A549 (cell line): ENCODE measurements at regions not wholly inside any gene's neighbourhood (a gene's known extent, or its start where the extent isn't known, plus 50 kb on each side); places are given as distances from the start of the nearest gene placed in this dataset.

ENCODE experiments used
- ATAC-seq, 2 experiments: fragments of 200-7000 bp in 1 of 2; fragments of >200 bp in 1 of 2; cut with Nextera tagmentation in 1 of 2; cut with Tn5 transposase in 1 of 2; 3 replicates each; pipeline versions ENCODE4 v1.8.0 to v1.9.1; 2018 to 2020; ENCODE audit warnings: mild to moderate bottlenecking in 1 of 2, moderate library complexity in 1 of 2
- CTCF ChIA-PET: fragments of 300-600 bp; sonication (Branson Sonifier 250); formaldehyde crosslinking; extraction: SDS; loops from one replicate; lab custom pipeline; 2021; ENCODE audit warnings: antibody characterized with exemption, inconsistent platforms; lab: Yijun Ruan, JAX
- POLR2A ChIA-PET: fragments of 350-600 bp; formaldehyde crosslinking; extraction: SDS; loops from one replicate; lab custom pipeline; 2021; ENCODE audit warnings: antibody characterized with exemption, inconsistent platforms; lab: Yijun Ruan, JAX
- DNase-seq, 2 experiments: peaks; one replicate each; pipeline versions ENCODE4 v3.0.0 to v3.0.0-alpha.2; 2011 to 2016; ENCODE audit warnings: low read depth in 1 of 2, low spot score in 1 of 2
- FAIRE-seq: peaks from 2 replicates; lab custom pipeline; 2011; peaks lifted over from hg19 to GRCh38; lab: Jason Lieb, UNC
- H3K27ac ChIP-seq, 2 experiments: fragments of >200 bp; sonication (Bioruptor Twin); formaldehyde crosslinking; 3 replicates each; pipeline ENCODE4 v1.5.1; 2016 to 2017
- H3K4me1 ChIP-seq: fragments of >200 bp; sonication (Bioruptor Twin); formaldehyde crosslinking; 3 replicates; pipeline ENCODE4 v1.6.1; 2016
- H3K4me2 ChIP-seq: fragments of >200 bp; sonication (Bioruptor Twin); formaldehyde crosslinking; 3 replicates; pipeline ENCODE4 v1.6.1; 2016
- H3K4me3 ChIP-seq: fragments of >200 bp; sonication (Bioruptor Twin); formaldehyde crosslinking; 3 replicates; pipeline ENCODE4 v1.5.1; 2016
- H3K9me3 ChIP-seq: fragments of >200 bp; sonication (Bioruptor Twin); formaldehyde crosslinking; 3 replicates; pipeline ENCODE4 v1.6.1; 2016
- BHLHE40 ChIP-seq: IDR thresholded peaks from 2 replicates; pipeline ENCODE4 v1.6.1; 2012; ENCODE audit warnings: low read depth, low read length, inconsistent platforms
- CEBPB ChIP-seq, 2 experiments: fragments of >200 bp in 1 of 2; sonication (Bioruptor Twin) in 1 of 2; formaldehyde crosslinking in 1 of 2; IDR thresholded peaks; 2 replicates each; pipeline ENCODE4 v1.6.1; 2012 to 2016
- CHD2 ChIP-seq: fragments of 150-350 bp; IDR thresholded peaks from 2 replicates; pipeline ENCODE4 v1.6.1; 2014; ENCODE audit warnings: low read length; ENCODE audit not compliant: partially characterized antibody
- EHMT2 ChIP-seq: fragments of 200-600 bp; sonication (generic); IDR thresholded peaks from 2 replicates; pipeline ENCODE4 v1.6.1; 2016; ENCODE audit warnings: antibody characterized with exemption, low read depth, mild to moderate bottlenecking, moderate library complexity
- EP300 ChIP-seq, 2 experiments: fragments of >200 bp; sonication (Bioruptor Twin); formaldehyde crosslinking; IDR thresholded peaks; 2 replicates in 1 of 2; 3 replicates in 1 of 2; pipeline ENCODE4 v1.6.1; 2016 to 2017
- GATA3 ChIP-seq: IDR thresholded peaks from 2 replicates; pipeline ENCODE4 v1.6.1; 2012; ENCODE audit warnings: borderline replicate concordance
- HEYL ChIP-seq: fragments of 250-450 bp; sonication (Bioruptor Pico); IDR thresholded peaks from 2 replicates; pipeline ENCODE4 v1.8.0; 2021; ENCODE audit warnings: mild to moderate bottlenecking, moderate library complexity
- JUNB ChIP-seq: fragments of >200 bp; sonication (Bioruptor Twin); formaldehyde crosslinking; IDR thresholded peaks from 2 replicates; pipeline ENCODE4 v1.6.1; 2016
- KDM1A ChIP-seq: fragments of 200-600 bp; sonication (generic); IDR thresholded peaks from 2 replicates; pipeline ENCODE4 v1.6.1; 2016; ENCODE audit warnings: low read depth, mild to moderate bottlenecking
- KDM5A ChIP-seq: fragments of 200-600 bp; sonication (generic); IDR thresholded peaks from 2 replicates; pipeline ENCODE4 v1.6.1; 2016; ENCODE audit warnings: antibody characterized with exemption, mild to moderate bottlenecking
- NR3C1 ChIP-seq: fragments of >200 bp; sonication (Bioruptor Twin); formaldehyde crosslinking; IDR thresholded peaks from 3 replicates; pipeline ENCODE4 v1.6.1; 2017
- POLR2A ChIP-seq: IDR thresholded peaks from 2 replicates; pipeline ENCODE4 v1.6.1; 2012; ENCODE audit warnings: mild to moderate bottlenecking, low read length
- RAD21 ChIP-seq, 2 experiments: fragments of >200 bp in 1 of 2; sonication (Bioruptor Twin) in 1 of 2; formaldehyde crosslinking in 1 of 2; IDR thresholded peaks in 1 of 2; conservative IDR thresholded peaks in 1 of 2; 2 replicates in 1 of 2; 3 replicates in 1 of 2; pipeline ENCODE4 v1.6.1; 2012 to 2018; ENCODE audit warnings: inconsistent platforms in 1 of 2
- RARB ChIP-seq: fragments of 250-450 bp; sonication (Bioruptor Pico); IDR thresholded peaks from 2 replicates; pipeline ENCODE4 v1.8.0; 2021; ENCODE audit warnings: mild to moderate bottlenecking, moderate library complexity
- SMC3 ChIP-seq: fragments of >200 bp; sonication (Bioruptor Twin); formaldehyde crosslinking; IDR thresholded peaks from 3 replicates; pipeline ENCODE4 v1.6.1; 2018; ENCODE audit warnings: inconsistent platforms
- SREBF2 ChIP-seq: fragments of 450-650 bp; IDR thresholded peaks from 2 replicates; pipeline ENCODE4 v1.6.1; 2014; ENCODE audit warnings: mild to moderate bottlenecking, moderate library complexity
- TFCP2L1 ChIP-seq: fragments of 250-450 bp; sonication (Bioruptor Pico); IDR thresholded peaks from 2 replicates; pipeline ENCODE4 v1.5.0; 2021; ENCODE audit warnings: mild to moderate bottlenecking
- TP53 ChIP-seq: fragments of 250-450 bp; sonication (Bioruptor Pico); IDR thresholded peaks from 2 replicates; pipeline ENCODE4 v1.5.0; 2021; ENCODE audit warnings: mild to moderate bottlenecking, moderate library complexity
- ZC3H11A ChIP-seq: fragments of 450-650 bp; IDR thresholded peaks from 2 replicates; pipeline ENCODE4 v1.6.1; 2014; ENCODE audit warnings: antibody characterized with exemption, mild to moderate bottlenecking
- WGBS: methylation state at CpG from one replicate; pipeline ENCODE4 v1.1.6; 2017; ENCODE audit errors: missing lambda C conversion rate; 5-methylcytosine and 5-hydroxymethylcytosine counted together
- TF ChIP-seq, protein P1 (sequence below): fragments of 450-650 bp; IDR thresholded peaks from 2 replicates; pipeline ENCODE4 v1.6.1; 2014; ENCODE audit warnings: antibody characterized with exemption
- TF ChIP-seq, protein P2 (sequence below): fragments of 250-450 bp; sonication (Bioruptor Pico); IDR thresholded peaks from 2 replicates; pipeline ENCODE4 v1.5.0; 2021; ENCODE audit warnings: mild to moderate bottlenecking, moderate library complexity, borderline replicate concordance
- TF ChIP-seq, protein P3 (sequence below): fragments of 200-600 bp; sonication (generic); IDR thresholded peaks from 2 replicates; pipeline ENCODE4 v1.6.1; 2016; ENCODE audit warnings: antibody characterized with exemption, mild to moderate bottlenecking, moderate library complexity
- TF ChIP-seq, protein P4 (sequence below): fragments of 250-450 bp; sonication (Bioruptor Pico); IDR thresholded peaks from 2 replicates; pipeline ENCODE4 v1.5.0; 2020; ENCODE audit warnings: low read depth, mild to moderate bottlenecking, moderate library complexity
- TF ChIP-seq, protein P5 (sequence below): fragments of >200 bp; sonication (Bioruptor Twin); formaldehyde crosslinking; IDR thresholded peaks from 2 replicates; pipeline ENCODE4 v1.6.1; 2016
- TF ChIP-seq, protein P6 (sequence below): fragments of 150-350 bp; IDR thresholded peaks from 2 replicates; pipeline ENCODE4 v1.6.1; 2014; ENCODE audit warnings: low read depth, mild to moderate bottlenecking, low read length
- TF ChIP-seq, protein P7 (sequence below): fragments of >200 bp; sonication (Bioruptor Twin); formaldehyde crosslinking; IDR thresholded peaks from 3 replicates; pipeline ENCODE4 v1.6.1; 2016

DNA sequence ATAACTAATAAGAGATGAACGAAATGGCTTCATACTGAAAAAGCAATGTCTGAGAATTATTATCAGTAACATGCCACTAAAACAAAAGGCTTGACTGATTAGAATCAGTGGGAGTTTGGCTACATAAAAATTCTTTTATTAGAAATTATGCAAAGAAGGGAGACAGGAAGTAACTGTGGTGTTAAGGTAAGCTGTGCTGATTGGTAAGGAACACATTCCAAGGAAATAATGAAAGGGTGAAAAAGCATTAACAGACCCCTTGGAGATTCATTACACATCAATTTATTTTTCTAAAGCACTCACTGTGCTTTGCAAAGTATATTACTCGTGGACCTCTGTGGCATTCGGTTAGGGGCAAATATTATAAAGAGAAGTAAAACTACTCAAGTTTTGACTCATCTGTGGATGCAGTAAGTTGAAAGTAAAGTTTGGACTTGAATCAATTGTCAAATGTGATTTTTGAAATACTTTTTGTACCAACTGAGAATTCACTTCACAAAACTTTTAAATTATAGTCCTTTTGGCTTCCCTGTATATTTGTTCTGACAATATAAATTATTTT lies 176.1 kb upstream of the ZPLD1 start:
- 30% methylated on average over 3 of the region's 3 CpGs for WGBS
- CTCF ChIA-PET: no interaction called here
- Histone ChIP-seq H3K9me3 (no peaks in the 10 kb centered on the region), H3K4me1 (no peaks in the 10 kb centered on the region), H3K4me2 (no peak overlapping the region)
- no peak for ATAC-seq
- POLR2A ChIA-PET: no interaction called here
- TF ChIP-seq, protein P1, sequence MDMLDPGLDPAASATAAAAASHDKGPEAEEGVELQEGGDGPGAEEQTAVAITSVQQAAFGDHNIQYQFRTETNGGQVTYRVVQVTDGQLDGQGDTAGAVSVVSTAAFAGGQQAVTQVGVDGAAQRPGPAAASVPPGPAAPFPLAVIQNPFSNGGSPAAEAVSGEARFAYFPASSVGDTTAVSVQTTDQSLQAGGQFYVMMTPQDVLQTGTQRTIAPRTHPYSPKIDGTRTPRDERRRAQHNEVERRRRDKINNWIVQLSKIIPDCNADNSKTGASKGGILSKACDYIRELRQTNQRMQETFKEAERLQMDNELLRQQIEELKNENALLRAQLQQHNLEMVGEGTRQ: no peak
- no peak for TF ChIP-seq POLR2A
- TF ChIP-seq, protein P2, sequence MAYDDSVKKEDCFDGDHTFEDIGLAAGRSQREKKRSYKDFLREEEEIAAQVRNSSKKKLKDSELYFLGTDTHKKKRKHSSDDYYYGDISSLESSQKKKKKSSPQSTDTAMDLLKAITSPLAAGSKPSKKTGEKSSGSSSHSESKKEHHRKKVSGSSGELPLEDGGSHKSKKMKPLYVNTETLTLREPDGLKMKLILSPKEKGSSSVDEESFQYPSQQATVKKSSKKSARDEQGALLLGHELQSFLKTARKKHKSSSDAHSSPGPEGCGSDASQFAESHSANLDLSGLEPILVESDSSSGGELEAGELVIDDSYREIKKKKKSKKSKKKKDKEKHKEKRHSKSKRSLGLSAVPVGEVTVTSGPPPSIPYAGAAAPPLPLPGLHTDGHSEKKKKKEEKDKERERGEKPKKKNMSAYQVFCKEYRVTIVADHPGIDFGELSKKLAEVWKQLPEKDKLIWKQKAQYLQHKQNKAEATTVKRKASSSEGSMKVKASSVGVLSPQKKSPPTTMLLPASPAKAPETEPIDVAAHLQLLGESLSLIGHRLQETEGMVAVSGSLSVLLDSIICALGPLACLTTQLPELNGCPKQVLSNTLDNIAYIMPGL (CRISPR knock-in tag): no peak
- no peak for TF ChIP-seq CEBPB (IDR thresholded peaks at IDR 0.05)
- TF ChIP-seq KDM5A: no peak
- no peak for TF ChIP-seq RAD21 (conservative IDR thresholded peaks at IDR 0.05 in 1 of 2, IDR thresholded peaks at IDR 0.05 in 1 of 2)
- TF ChIP-seq, protein P3, sequence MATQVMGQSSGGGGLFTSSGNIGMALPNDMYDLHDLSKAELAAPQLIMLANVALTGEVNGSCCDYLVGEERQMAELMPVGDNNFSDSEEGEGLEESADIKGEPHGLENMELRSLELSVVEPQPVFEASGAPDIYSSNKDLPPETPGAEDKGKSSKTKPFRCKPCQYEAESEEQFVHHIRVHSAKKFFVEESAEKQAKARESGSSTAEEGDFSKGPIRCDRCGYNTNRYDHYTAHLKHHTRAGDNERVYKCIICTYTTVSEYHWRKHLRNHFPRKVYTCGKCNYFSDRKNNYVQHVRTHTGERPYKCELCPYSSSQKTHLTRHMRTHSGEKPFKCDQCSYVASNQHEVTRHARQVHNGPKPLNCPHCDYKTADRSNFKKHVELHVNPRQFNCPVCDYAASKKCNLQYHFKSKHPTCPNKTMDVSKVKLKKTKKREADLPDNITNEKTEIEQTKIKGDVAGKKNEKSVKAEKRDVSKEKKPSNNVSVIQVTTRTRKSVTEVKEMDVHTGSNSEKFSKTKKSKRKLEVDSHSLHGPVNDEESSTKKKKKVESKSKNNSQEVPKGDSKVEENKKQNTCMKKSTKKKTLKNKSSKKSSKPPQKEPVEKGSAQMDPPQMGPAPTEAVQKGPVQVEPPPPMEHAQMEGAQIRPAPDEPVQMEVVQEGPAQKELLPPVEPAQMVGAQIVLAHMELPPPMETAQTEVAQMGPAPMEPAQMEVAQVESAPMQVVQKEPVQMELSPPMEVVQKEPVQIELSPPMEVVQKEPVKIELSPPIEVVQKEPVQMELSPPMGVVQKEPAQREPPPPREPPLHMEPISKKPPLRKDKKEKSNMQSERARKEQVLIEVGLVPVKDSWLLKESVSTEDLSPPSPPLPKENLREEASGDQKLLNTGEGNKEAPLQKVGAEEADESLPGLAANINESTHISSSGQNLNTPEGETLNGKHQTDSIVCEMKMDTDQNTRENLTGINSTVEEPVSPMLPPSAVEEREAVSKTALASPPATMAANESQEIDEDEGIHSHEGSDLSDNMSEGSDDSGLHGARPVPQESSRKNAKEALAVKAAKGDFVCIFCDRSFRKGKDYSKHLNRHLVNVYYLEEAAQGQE: no peak
- TF ChIP-seq KDM1A: no peak
- no peak for TF ChIP-seq GATA3
- TF ChIP-seq, protein P4, sequence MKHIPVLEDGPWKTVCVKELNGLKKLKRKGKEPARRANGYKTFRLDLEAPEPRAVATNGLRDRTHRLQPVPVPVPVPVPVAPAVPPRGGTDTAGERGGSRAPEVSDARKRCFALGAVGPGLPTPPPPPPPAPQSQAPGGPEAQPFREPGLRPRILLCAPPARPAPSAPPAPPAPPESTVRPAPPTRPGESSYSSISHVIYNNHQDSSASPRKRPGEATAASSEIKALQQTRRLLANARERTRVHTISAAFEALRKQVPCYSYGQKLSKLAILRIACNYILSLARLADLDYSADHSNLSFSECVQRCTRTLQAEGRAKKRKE: no peak
- TF ChIP-seq NR3C1: no peak
- TF ChIP-seq, all 56 proteins: peak for 0
- no peak overlapping the region for H3K4me3 ChIP-seq
- no peak for FAIRE-seq
- no peak for DNase-seq
- H3K27ac ChIP-seq: no peak overlapping the region

DNA sequence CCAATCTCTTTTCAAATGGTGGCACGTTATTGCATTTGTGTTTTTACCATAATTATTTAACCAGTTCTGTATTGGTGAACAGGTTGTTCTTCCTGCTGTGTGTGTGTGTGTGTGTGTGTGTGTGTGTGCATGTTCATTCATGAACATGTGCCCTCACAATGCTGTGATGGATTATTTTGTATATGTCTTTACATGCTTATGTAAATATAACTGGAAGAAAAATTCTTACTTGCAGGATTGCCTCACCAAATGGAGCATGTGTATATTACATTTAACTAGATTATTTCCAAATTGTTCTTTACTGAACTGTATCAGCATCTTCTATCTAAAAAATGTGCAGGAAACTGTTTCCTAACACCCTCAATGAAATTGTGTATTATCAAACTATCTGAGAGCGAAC lies 175.2 kb upstream of the ZPLD1 start:
- H3K4me1 ChIP-seq: no peaks in the 10 kb centered on the region
- H3K4me2 ChIP-seq: no peak overlapping the region
- no peak for DNase-seq
- WGBS: 37% methylated on average over 2 of the region's 2 CpGs
- no peak for ATAC-seq
- ChIA-PET POLR2A (no interaction called here), CTCF (no interaction called here)
- FAIRE-seq: no peak
- no peak overlapping the region for H3K27ac ChIP-seq
- TF ChIP-seq RARB (CRISPR knock-in tag) (no peak), KDM5A (no peak), SREBF2 (no peak), ZC3H11A (no peak), EHMT2 (no peak), SMC3 (no peak), EP300 (IDR thresholded peaks at IDR 0.05) (no peak), TFCP2L1 (CRISPR knock-in tag) (no peak), CHD2 (no peak), TP53 (CRISPR knock-in tag) (no peak), JUNB (no peak), BHLHE40 (no peak), HEYL (CRISPR knock-in tag) (no peak), CEBPB (IDR thresholded peaks at IDR 0.05) (no peak)
- TF ChIP-seq, protein P5, sequence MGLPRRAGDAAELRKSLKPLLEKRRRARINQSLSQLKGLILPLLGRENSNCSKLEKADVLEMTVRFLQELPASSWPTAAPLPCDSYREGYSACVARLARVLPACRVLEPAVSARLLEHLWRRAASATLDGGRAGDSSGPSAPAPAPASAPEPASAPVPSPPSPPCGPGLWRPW: no peak
- TF ChIP-seq, protein P6, sequence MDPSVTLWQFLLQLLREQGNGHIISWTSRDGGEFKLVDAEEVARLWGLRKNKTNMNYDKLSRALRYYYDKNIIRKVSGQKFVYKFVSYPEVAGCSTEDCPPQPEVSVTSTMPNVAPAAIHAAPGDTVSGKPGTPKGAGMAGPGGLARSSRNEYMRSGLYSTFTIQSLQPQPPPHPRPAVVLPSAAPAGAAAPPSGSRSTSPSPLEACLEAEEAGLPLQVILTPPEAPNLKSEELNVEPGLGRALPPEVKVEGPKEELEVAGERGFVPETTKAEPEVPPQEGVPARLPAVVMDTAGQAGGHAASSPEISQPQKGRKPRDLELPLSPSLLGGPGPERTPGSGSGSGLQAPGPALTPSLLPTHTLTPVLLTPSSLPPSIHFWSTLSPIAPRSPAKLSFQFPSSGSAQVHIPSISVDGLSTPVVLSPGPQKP: no peak
- TF ChIP-seq, protein P7, sequence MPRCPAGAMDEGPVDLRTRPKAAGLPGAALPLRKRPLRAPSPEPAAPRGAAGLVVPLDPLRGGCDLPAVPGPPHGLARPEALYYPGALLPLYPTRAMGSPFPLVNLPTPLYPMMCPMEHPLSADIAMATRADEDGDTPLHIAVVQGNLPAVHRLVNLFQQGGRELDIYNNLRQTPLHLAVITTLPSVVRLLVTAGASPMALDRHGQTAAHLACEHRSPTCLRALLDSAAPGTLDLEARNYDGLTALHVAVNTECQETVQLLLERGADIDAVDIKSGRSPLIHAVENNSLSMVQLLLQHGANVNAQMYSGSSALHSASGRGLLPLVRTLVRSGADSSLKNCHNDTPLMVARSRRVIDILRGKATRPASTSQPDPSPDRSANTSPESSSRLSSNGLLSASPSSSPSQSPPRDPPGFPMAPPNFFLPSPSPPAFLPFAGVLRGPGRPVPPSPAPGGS: no peak
- H3K9me3 ChIP-seq: no peaks in the 10 kb centered on the region
- H3K4me3 ChIP-seq: no peak overlapping the region
